WTC11 (cell line): ENCODE measurements at regions not wholly inside any gene's neighbourhood (a gene's known extent, or its start where the extent isn't known, plus 50 kb on each side); places are given as distances from the start of the nearest gene placed in this dataset.

Experiments
- ATF3 ChIP-seq: sonication (generic); formaldehyde crosslinking; conservative IDR thresholded peaks from 2 replicates; pipeline ENCODE4 v1.8.1; 2022; ENCODE audit warnings: mild to moderate bottlenecking, missing genetic modification reagents
- CREM ChIP-seq: sonication (generic); formaldehyde crosslinking; IDR thresholded peaks from 2 replicates; pipeline ENCODE4 v1.8.1; 2022; ENCODE audit warnings: mild to moderate bottlenecking, missing genetic modification reagents, moderate library complexity
- ESRRA ChIP-seq: sonication (generic); formaldehyde crosslinking; IDR thresholded peaks from 2 replicates; pipeline ENCODE4 v1.8.1; 2022; ENCODE audit warnings: mild to moderate bottlenecking, missing genetic modification reagents, borderline replicate concordance
- IRF1 ChIP-seq: sonication (generic); formaldehyde crosslinking; IDR thresholded peaks from 2 replicates; pipeline ENCODE4 v1.8.0; 2023; ENCODE audit warnings: missing genetic modification reagents
- JUN ChIP-seq: sonication (generic); formaldehyde crosslinking; IDR thresholded peaks from 2 replicates; pipeline ENCODE4 v1.8.0; 2023; ENCODE audit warnings: mild to moderate bottlenecking, missing genetic modification reagents
- PREB ChIP-seq: sonication (generic); formaldehyde crosslinking; IDR thresholded peaks from 2 replicates; pipeline ENCODE4 v1.8.1; 2022; ENCODE audit warnings: mild to moderate bottlenecking, missing genetic modification reagents, moderate library complexity, borderline replicate concordance
- RORB ChIP-seq: fragments of 250-450 bp; sonication (Bioruptor Pico); IDR thresholded peaks from 2 replicates; pipeline ENCODE4 v1.9.0; 2021; ENCODE audit warnings: mild to moderate bottlenecking
- USF2 ChIP-seq: sonication (generic); formaldehyde crosslinking; IDR thresholded peaks from 2 replicates; pipeline ENCODE4 v1.8.1; 2023; ENCODE audit warnings: mild to moderate bottlenecking, missing genetic modification reagents, moderate library complexity
- ZBTB21 ChIP-seq: sonication (generic); formaldehyde crosslinking; IDR thresholded peaks from 2 replicates; pipeline ENCODE4 v1.8.1; 2023; ENCODE audit warnings: mild to moderate bottlenecking, missing genetic modification reagents, borderline replicate concordance
- ZNF512 ChIP-seq: sonication (generic); formaldehyde crosslinking; IDR thresholded peaks from 2 replicates; pipeline ENCODE4 v1.8.1; 2022; ENCODE audit warnings: missing genetic modification reagents, borderline replicate concordance
- ZNF532 ChIP-seq: fragments of 250-450 bp; sonication (Bioruptor Pico); IDR thresholded peaks from 2 replicates; pipeline ENCODE4 v1.9.0; 2021; ENCODE audit warnings: mild to moderate bottlenecking, borderline replicate concordance
- TF ChIP-seq, protein P1 (sequence below): fragments of 200-600 bp; IDR thresholded peaks from 2 replicates; pipeline ENCODE4 v1.8.0; 2022; ENCODE audit warnings: antibody characterized with exemption

DNA sequence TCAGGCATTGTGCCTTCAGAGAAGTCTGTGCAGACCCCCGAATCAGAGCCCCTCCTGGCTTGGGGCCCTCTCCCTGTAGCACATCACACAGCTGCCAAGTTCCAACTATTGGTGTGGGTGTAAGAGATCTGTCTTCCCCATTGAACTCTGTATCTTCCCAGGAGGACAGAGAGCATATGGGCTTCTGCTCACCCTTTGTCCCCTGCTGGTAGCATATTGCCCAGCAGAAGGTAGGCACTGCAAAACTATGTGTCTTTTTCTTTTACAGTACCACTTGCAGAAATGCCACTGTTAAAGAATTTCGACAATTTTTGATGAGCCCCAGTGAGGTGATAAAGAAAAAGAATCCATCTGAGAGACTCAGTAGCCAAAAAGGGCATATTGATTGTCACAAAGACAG is 59.6 kb downstream of the NPY start:
- TF ChIP-seq, protein P1, sequence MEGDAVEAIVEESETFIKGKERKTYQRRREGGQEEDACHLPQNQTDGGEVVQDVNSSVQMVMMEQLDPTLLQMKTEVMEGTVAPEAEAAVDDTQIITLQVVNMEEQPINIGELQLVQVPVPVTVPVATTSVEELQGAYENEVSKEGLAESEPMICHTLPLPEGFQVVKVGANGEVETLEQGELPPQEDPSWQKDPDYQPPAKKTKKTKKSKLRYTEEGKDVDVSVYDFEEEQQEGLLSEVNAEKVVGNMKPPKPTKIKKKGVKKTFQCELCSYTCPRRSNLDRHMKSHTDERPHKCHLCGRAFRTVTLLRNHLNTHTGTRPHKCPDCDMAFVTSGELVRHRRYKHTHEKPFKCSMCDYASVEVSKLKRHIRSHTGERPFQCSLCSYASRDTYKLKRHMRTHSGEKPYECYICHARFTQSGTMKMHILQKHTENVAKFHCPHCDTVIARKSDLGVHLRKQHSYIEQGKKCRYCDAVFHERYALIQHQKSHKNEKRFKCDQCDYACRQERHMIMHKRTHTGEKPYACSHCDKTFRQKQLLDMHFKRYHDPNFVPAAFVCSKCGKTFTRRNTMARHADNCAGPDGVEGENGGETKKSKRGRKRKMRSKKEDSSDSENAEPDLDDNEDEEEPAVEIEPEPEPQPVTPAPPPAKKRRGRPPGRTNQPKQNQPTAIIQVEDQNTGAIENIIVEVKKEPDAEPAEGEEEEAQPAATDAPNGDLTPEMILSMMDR: no peak
- TF ChIP-seq IRF1 (CRISPR knock-in tag): no peak
- no peak for TF ChIP-seq JUN (CRISPR knock-in tag)
- TF ChIP-seq ZBTB21 (CRISPR knock-in tag): no peak
- TF ChIP-seq ATF3 (CRISPR knock-in tag): no peak
- no peak for TF ChIP-seq CREM
- TF ChIP-seq ZNF512: no peak
- no peak for TF ChIP-seq USF2 (CRISPR knock-in tag)
- no peak for TF ChIP-seq ZNF532 (CRISPR knock-in tag)
- no peak for TF ChIP-seq ESRRA (CRISPR knock-in tag)
- TF ChIP-seq PREB (CRISPR knock-in tag): no peak
- TF ChIP-seq RORB (CRISPR knock-in tag): no peak
